Erythroblast (primary cell): ENCODE measurements at regions not wholly inside any gene's neighbourhood (a gene's known extent, or its start where the extent isn't known, plus 50 kb on each side); places are given as distances from the start of the nearest gene placed in this dataset.

ENCODE experiments used
- GATA1 ChIP-seq: IDR thresholded peaks from 2 replicates; pipeline ENCODE4 v1.6.1; 2011; ENCODE audit warnings: low read depth, mild to moderate bottlenecking, control low read depth, low read length, moderate library complexity
- POLR2A ChIP-seq: IDR thresholded peaks from 2 replicates; pipeline ENCODE4 v1.6.1; 2011; ENCODE audit warnings: mild to moderate bottlenecking, low read length

- TF ChIP-seq POLR2A (no peak), GATA1 (no peak)
These were observed 1272.7 kb downstream of the KCNT2 start for GRCh38 chr1:195335541-195335940.
